Stimulated activated effector memory CD8-positive, alpha-beta T cell treated with anti-CD3 and anti-CD28 coated beads, Interleukin-12 subunit alpha, Interleukin-12 subunit beta, amount 100 ng/mL, for 72 hours (primary cell): ENCODE measurements at regions not wholly inside any gene's neighbourhood (a gene's known extent, or its start where the extent isn't known, plus 50 kb on each side); places are given as distances from the start of the nearest gene placed in this dataset.
"Not testable (repeated sequence)": the region's sequence is repeated elsewhere in the genome, so short reads cannot be mapped to it uniquely, and the experiment has no call there.

ENCODE experiments used
- ATAC-seq: fragments of 150-1000 bp; cut with Tn5 transposase; 2 replicates; pipeline ENCODE4 v1.10.0; 2021
- DNase-seq, 2 donors: peaks; one replicate each; pipeline ENCODE4 v3.0.0; 2021 to 2022; ENCODE audit warnings: low spot score in 2 of 2
- H3K27ac Mint-ChIP-seq: one replicate; pipeline ENCODE4 v1.8.0; 2022; ENCODE audit warnings: mild to moderate bottlenecking, mixed read lengths
- H3K36me3 Mint-ChIP-seq: one replicate; pipeline ENCODE4 v1.8.0; 2022; ENCODE audit warnings: mild to moderate bottlenecking, mixed read lengths
- H3K4me1 Mint-ChIP-seq: one replicate; pipeline ENCODE4 v1.8.0; 2022; ENCODE audit warnings: mixed read lengths
- H3K4me3 Mint-ChIP-seq: one replicate; pipeline ENCODE4 v1.8.0; 2022; ENCODE audit warnings: mild to moderate bottlenecking, mixed read lengths
- H3K9me3 Mint-ChIP-seq: one replicate; pipeline ENCODE4 v1.8.0; 2022; ENCODE audit warnings: mixed read lengths

DNA sequence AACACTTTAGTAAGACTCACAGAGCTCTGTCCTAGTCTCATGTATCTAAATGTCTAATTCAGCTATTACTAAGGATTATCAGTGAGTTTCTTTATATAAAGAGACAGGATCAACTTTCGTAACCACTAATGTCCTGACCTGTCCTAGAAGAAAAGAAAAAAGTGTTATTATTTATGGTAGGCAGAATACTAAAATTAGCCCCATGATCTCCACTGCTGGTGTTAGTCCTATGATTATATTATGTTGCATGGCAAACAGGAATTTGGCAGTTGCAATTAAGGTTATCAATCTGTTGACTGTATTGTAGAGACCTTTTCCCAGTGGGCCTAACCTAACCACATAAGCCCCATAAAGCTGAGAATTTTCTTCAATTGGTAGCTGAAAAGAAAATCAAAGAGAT, 132.9 kb upstream of the DIO2 start:
- Mint-ChIP-seq H3K4me1 (no peaks in the 10 kb centered on the region), H3K36me3 (no peaks in the 10 kb centered on the region), H3K4me3 (no peak overlapping the region), H3K9me3 (peaks cover 6% of the 10 kb centered on the region), H3K27ac (no peak overlapping the region)
- DNase-seq (no peak), ATAC-seq (no peak)

DNA sequence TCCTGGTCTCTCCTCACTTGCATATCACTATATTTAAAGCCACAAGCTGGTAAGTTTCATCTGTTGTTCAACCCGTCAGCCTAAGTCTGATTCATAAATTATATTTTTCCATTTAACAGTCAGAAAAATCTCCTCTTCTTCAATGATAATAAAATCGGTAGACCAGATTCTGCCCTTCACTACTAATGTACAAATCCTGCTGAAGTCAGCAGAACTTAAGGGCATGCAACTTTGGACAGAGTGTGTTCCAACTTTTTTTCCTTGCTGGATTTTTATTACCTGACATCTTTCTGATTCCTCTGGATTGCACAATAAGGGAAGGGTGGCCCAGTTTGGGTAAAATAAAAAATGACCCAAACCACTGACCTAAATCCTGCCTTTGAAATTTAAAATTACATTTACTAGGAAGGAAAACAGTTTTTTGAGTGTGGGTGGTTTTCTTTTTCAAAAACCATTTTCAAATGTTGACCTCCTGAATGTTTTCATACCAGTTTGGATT, 125.4 kb upstream of the DIO2 start:
- ATAC-seq: no peak
- no peak for DNase-seq
- no peak overlapping the region for H3K27ac Mint-ChIP-seq
- H3K4me1 Mint-ChIP-seq: no peaks in the 10 kb centered on the region
- H3K36me3 Mint-ChIP-seq: no peaks in the 10 kb centered on the region
- H3K9me3 Mint-ChIP-seq: peaks cover 6% of the 10 kb centered on the region
- no peak overlapping the region for H3K4me3 Mint-ChIP-seq

DNA sequence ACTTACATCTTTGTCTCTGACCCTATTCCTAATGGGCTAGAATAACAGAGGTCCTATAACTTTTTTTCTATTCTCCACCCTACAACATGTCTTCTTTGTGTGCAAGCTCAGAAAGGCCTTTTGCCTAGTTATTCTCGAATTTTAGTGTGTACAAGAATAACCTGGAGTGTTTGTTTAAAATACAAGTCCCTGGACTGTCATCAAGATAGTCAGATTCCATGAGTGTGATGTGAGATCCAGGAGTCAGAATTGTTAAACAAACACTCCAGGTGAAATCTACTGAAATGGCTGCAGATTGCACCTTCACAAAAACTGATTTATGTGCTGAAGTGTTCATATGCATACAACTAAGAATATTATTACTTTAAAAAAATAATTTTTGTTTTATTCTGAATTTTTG, 114.4 kb upstream of the DIO2 start:
- Mint-ChIP-seq H3K4me3 (no peak overlapping the region), H3K4me1 (no peaks in the 10 kb centered on the region), H3K27ac (no peak overlapping the region), H3K36me3 (no peaks in the 10 kb centered on the region), H3K9me3 (peaks cover 3% of the 10 kb centered on the region)
- ATAC-seq (no peak), DNase-seq (no peak)

DNA sequence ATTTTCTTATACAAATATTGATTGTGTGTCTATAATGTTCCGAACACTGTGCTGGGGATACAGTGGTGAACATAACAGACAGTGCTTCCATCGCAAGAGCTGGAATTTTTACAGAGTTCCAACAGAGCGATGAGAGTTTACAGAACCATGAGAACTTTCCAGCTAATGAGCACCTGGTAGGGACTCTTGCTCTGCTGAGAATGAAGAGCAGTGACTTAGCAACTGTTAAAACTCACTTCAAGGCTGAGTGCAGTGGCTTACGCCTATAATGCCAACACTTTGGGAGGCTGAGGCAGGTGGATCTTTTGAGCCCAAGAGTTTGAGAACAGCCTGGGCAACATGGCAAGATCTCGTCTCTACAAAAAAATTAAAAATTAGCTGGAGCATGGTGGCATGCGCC, 113.8 kb upstream of the DIO2 start:
- no peaks in the 10 kb centered on the region for H3K36me3 Mint-ChIP-seq
- H3K4me3 Mint-ChIP-seq: no peak overlapping the region
- peaks cover 3% of the 10 kb centered on the region for H3K9me3 Mint-ChIP-seq
- H3K27ac Mint-ChIP-seq: no peak overlapping the region
- ATAC-seq (no peak), DNase-seq (no peak)
- no peaks in the 10 kb centered on the region for H3K4me1 Mint-ChIP-seq

DNA sequence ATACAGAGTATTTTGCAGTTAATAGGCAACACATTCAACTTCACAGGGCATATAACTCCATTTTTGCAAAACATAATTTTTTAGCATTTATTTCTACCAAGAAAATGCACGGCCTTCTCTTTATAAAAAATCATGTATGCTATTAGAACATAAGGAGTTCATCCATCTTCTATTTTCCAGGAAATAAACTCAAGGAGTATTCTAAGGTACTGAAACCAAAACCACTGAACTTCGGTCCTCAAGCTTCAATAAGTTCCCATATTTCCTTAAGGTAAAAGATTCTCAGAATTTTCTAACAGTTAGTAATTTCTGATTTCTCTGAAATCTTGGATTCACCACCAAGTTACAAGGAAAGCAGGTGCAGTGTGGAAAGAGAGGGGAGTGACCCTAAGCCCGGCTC, 113.3 kb upstream of the DIO2 start:
- H3K36me3 Mint-ChIP-seq: no peaks in the 10 kb centered on the region
- H3K4me1 Mint-ChIP-seq: no peaks in the 10 kb centered on the region
- no peak for ATAC-seq
- H3K27ac Mint-ChIP-seq: no peak overlapping the region
- H3K9me3 Mint-ChIP-seq: peaks cover 6% of the 10 kb centered on the region
- H3K4me3 Mint-ChIP-seq: no peak overlapping the region
- DNase-seq: no peak

DNA sequence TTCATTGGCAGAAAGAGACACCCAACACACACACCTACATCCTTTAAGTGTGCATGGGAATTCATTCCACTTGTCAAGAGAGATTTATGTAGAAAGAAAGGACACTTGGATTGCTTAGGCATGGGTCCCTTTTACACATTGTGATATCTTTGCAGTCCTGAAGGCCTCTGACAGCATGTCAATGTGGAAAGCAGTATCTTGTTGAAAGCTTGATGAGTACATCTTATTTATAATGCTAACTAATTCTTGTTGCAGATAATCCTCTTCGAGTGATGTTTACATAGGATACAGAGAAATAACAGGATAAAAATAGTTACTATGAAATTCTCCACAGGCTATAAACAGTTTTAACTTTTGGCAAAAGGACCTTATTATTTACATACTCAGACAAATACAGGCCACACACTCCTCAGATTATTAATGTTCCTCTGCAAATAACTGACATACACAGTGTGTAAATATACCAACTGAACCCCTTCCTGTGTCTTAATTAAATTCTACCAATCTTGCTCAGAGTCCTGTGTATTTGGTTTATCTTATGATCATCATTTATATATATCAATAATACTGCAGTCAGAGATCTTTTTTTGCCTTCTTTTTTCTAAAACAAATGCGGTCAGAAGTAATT, 111.8 kb upstream of the DIO2 start:
- no peak overlapping the region for H3K27ac Mint-ChIP-seq
- ATAC-seq: no peak
- no peak for DNase-seq
- peaks cover 16% of the 10 kb centered on the region for H3K9me3 Mint-ChIP-seq
- no peak overlapping the region for H3K4me3 Mint-ChIP-seq
- H3K4me1 Mint-ChIP-seq: no peaks in the 10 kb centered on the region
- no peaks in the 10 kb centered on the region for H3K36me3 Mint-ChIP-seq

DNA sequence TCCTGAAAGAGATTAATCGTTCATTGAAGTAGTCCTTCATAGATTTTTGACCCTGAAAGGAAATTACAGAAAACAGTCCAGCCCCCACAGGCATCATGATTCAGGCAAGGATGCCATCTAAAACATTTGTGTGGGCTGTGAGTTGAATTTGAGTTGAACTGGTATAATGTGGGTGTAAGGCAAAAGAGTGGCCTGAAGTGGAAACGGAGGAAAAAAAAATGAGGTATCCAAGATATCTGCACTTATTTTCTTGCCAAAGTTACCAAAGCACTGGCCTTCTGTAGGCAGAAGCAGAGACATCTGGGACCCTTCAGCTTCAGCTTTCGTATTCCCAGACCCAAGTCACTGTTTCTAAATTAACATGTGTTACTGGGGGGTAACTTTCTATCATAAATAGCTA, 105.1 kb upstream of the DIO2 start:
- Mint-ChIP-seq H3K36me3 (no peaks in the 10 kb centered on the region), H3K27ac (no peak overlapping the region), H3K9me3 (peaks cover 19% of the 10 kb centered on the region), H3K4me1 (no peaks in the 10 kb centered on the region), H3K4me3 (no peak overlapping the region)
- ATAC-seq (no peak), DNase-seq (no peak)

DNA sequence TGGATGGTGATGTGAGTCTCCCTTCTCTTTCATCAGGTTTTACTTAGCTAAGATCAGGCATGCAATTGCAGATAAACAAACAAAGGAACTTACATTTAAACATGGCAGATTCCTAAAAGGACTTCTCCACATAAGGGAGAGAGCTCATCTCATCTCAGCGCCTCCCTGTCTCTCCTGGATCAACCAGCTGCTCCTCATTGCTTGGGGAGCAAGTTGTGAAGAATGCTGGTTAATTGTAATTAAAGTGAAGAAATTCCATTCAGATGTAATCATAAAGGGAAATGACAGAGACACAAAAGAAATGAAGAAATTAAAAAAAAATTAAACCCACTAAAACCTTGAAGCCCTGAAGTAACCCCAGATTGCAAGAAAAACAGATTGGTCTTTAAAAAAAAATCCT, 104.4 kb upstream of the DIO2 start:
- H3K4me1 Mint-ChIP-seq: no peaks in the 10 kb centered on the region
- H3K9me3 Mint-ChIP-seq: peaks cover 19% of the 10 kb centered on the region
- no peak overlapping the region for H3K4me3 Mint-ChIP-seq
- no peak for DNase-seq
- H3K36me3 Mint-ChIP-seq: no peaks in the 10 kb centered on the region
- no peak overlapping the region for H3K27ac Mint-ChIP-seq
- ATAC-seq: no peak

DNA sequence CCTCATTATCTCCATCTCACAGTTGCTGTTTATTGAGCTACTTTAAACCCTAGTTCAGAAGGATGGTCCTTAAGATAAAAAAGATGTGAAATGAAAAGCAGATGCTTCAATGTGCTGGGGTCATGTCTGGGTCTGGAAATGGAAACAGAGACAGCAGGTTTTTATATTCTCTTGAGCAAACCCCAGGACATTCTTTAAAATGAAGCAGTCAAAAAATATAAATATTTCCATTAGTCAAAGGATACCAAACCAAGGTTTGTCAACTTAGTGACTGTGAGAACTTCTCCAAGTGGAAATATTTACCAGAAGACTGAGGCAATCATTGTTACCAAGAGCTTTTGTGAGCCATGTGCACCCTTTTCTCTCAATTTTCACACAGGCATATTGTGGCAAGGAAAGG, 102.5 kb upstream of the DIO2 start:
- Mint-ChIP-seq H3K9me3 (peaks cover 15% of the 10 kb centered on the region), H3K4me3 (no peak overlapping the region), H3K27ac (no peak overlapping the region), H3K4me1 (no peaks in the 10 kb centered on the region), H3K36me3 (no peaks in the 10 kb centered on the region)
- no peak for DNase-seq
- ATAC-seq: no peak

DNA sequence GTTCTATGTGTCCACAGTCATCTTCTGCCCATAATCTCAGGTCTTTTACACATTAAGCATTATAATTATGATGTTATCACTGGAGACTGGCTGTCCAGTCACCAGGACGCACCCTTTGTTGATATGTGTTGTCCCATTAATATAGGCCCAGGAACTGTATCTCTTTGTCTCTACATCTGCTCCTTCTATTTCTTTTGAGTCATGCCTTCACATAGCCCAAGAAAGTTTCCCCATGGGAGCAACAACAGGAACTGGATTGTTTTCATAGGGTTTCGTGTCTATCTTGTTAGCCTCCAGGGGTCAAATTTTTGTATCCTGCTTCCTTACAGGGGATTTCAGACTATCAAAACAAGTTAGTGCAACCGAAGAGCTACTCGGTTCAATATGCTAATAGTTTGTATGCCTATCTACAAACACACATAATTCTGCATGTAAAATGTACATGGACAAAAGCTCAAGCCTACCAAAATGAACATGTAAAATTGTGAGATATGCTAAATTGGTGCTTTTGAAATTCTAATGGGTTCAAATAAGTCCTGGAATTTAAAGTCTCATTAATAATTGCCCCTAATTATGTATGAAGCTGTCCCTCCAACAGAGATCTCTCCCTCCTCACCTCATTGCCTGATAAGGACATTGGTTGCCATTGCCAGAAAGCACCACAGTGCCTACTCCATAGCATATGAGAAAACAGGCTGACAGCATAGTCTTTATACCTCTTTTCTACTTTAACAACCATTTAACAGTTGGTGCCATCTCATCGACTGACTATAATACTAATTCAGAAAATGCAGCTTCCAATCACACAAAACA, 99.8 kb upstream of the DIO2 start:
- H3K9me3 Mint-ChIP-seq: peaks cover 9% of the 10 kb centered on the region
- no peak overlapping the region for H3K4me3 Mint-ChIP-seq
- no peaks in the 10 kb centered on the region for H3K4me1 Mint-ChIP-seq
- DNase-seq (no peak), ATAC-seq (no peak)
- H3K27ac Mint-ChIP-seq: no peak overlapping the region
- H3K36me3 Mint-ChIP-seq: no peaks in the 10 kb centered on the region

DNA sequence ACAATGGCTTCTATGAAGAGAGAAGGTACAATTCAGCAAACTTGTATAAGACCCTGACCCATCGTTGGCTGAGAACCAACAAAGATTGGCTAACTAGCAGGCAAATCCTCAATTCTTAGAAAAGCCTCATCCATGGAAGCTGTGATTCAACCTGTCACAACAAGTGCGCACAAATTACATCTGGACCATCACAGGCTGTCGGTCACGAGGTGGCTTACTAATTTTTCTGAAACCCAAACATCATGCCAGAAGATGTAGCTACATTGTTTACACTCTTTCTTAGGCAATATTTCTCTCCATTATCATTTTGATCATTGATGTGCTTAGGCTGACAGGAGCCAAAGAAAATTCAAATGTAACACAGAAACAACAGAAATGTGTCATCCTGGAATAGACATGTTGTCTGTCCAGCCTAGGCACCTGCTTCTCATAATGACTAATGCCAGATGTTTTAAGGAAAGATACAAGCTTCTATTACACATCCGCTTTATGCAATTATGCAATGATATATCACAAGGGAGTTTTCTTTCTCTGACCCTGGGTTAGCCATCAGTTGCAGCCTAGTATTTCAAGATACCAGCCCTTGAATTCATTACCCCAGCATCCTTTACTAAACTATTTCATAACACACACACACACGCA, 92.9 kb upstream of the DIO2 start:
- ATAC-seq (no peak), DNase-seq (no peak)
- no peak overlapping the region for H3K4me3 Mint-ChIP-seq
- no peak overlapping the region for H3K27ac Mint-ChIP-seq
- no peaks in the 10 kb centered on the region for H3K4me1 Mint-ChIP-seq
- no peaks in the 10 kb centered on the region for H3K9me3 Mint-ChIP-seq
- H3K36me3 Mint-ChIP-seq: no peaks in the 10 kb centered on the region

DNA sequence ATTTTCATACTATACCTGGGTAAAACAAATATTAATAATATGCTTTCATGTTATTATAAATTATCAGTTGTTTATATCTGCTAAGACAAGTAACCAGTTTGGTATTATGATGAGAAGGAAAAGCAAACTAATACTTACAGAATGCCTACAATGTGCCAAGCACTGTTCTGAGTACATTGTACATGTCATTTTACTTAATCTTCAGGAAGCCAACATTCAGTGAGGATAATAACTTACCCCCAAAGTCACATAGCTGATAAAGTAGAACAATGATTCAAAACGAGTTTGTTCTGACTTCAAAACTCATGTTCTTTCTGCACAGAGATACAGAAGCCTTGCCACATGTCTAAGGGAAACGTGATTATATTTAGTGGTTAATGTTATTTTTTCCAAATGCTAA, 89.0 kb upstream of the DIO2 start:
- Mint-ChIP-seq H3K4me1 (no peaks in the 10 kb centered on the region), H3K27ac (no peak overlapping the region), H3K4me3 (no peak overlapping the region), H3K9me3 (no peaks in the 10 kb centered on the region), H3K36me3 (no peaks in the 10 kb centered on the region)
- DNase-seq (no peak), ATAC-seq (no peak)

DNA sequence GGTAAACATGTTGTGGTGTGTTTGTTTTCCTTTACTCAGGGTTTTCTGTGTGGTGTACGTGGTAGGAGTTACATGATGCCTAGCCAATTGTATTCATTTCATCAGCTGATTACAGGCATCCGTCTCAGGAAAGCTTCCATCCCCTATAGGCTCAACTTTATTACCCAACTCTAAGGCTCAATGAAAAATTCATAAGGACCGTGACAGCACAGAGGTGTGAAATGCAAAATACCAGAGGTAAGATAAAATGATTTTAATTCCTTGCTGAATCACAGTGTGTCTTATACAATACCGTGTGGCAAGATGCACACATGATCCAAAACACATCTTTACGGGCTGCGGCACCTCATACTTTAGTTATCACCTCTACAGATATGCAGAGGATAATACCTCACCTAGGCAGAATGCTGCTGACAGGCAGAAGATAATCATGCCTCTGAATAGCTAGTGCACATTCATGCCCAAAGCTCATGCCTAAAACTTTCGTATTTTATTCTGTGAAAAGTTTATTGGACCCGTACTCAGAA, 87.2 kb upstream of the DIO2 start:
- no peaks in the 10 kb centered on the region for H3K4me1 Mint-ChIP-seq
- ATAC-seq: no peak
- no peak overlapping the region for H3K27ac Mint-ChIP-seq
- DNase-seq: no peak
- H3K36me3 Mint-ChIP-seq: no peaks in the 10 kb centered on the region
- H3K4me3 Mint-ChIP-seq: no peak overlapping the region
- no peaks in the 10 kb centered on the region for H3K9me3 Mint-ChIP-seq

DNA sequence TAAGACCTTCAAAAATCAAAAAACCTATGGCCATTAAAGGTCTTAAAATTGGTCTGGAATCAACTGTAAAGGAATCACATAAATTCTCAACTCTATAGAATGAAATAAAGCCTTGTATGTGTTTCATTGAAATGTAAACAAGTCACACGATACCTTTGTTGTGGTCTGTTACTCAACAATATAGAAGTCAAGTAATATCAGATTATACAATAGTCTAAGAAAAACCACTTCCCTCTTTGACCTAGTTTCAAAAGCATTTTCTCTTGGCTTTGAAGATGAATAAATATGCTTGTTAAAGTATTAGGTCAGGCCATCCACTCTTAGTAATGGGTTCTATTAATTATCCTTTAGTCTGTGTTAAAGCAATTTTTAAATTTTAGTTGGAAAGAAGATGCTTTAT, 79.8 kb upstream of the DIO2 start:
- Mint-ChIP-seq H3K4me1 (no peaks in the 10 kb centered on the region), H3K9me3 (no peaks in the 10 kb centered on the region), H3K4me3 (no peak overlapping the region), H3K27ac (no peak overlapping the region), H3K36me3 (no peaks in the 10 kb centered on the region)
- ATAC-seq: no peak
- no peak for DNase-seq

DNA sequence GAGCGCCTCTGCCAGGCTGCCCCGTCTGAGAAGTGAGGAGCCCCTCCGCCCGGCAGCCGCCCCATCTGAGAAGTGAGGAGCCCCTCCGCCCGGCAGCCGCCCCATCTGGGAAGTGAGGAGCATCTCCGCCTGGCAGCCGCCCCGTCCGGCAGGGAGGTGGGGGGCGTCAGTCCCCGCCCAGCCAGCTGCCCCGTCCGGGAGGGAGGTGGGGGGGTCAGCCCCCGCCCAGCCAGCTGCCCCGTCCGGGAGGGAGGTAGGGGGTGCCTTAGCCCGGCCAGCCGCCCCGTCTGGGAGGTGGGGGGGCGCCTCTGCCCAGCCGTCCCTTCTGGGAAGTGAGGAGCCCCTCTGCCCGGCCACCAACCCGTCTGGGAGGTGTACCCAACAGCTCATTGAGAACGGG, 75.4 kb upstream of the DIO2 start:
- not testable (repeated sequence) for H3K9me3 Mint-ChIP-seq, H3K27ac Mint-ChIP-seq, ATAC-seq, H3K4me3 Mint-ChIP-seq, H3K4me1 Mint-ChIP-seq, H3K36me3 Mint-ChIP-seq
- DNase-seq: peak in 1 of 2 donors; percentile 2
